ENCODE measurements at regions not wholly inside any gene's neighbourhood (a gene's known extent, or its start where the extent isn't known, plus 50 kb on each side); places are given as distances from the start of the nearest gene placed in this dataset.

GRCh38 chr4:85302756-85303155 lies 172.2 kb upstream of the ARHGAP24 start:
- H3K4me3 ChIP-seq (ENCODE audit: low read depth, low read length), result no peak overlapping the region
- TF ChIP-seq, protein P1, sequence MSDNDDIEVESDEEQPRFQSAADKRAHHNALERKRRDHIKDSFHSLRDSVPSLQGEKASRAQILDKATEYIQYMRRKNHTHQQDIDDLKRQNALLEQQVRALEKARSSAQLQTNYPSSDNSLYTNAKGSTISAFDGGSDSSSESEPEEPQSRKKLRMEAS (IDR thresholded peaks at IDR 0.05; ENCODE audit: low read depth, low read length), result no peak
- TF ChIP-seq CTCF (IDR thresholded peaks at IDR 0.05; ENCODE audit: low read depth, low read length), result no peak
- TF ChIP-seq MYC (IDR thresholded peaks at IDR 0.05; ENCODE audit: low read depth, low read length), result no peak
- no peak for TF ChIP-seq POLR2A (IDR thresholded peaks at IDR 0.05; ENCODE audit: extremely low read depth, insufficient read length)
- no peak for DNase-seq (ENCODE audit: low read depth)

- no peak for TF ChIP-seq MYC (IDR thresholded peaks at IDR 0.05; ENCODE audit: low read depth, low read length)
- no peak overlapping the region for H3K4me3 ChIP-seq (ENCODE audit: low read depth, low read length)
- DNase-seq (ENCODE audit: low read depth), result no peak
Measured at GRCh38 chr4:85318415-85318814, 156.5 kb upstream of the ARHGAP24 start.

DNA sequence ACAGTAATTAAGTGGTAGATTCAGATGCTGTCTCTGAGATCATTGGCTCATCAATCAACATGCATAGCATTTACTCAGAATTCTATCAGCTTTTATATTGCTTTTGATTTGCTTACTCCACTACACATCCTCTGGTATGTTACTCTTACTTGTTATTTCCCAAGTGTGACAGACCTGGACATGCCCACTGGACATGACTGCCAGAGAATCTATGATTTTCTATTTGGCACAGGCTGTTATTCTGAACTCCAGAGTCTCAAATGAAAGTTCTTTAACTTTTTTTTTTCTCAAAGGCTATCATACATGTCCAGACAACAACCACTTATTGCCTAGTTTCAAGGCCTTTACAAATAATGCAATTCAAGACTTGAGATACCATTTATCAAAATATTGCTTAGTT lies 116.1 kb upstream of the ARHGAP24 start:
- TF ChIP-seq MYC (IDR thresholded peaks at IDR 0.05; ENCODE audit: low read depth, low read length) (no peak), POLR2A (IDR thresholded peaks at IDR 0.05; ENCODE audit: extremely low read depth, insufficient read length) (no peak), CTCF (IDR thresholded peaks at IDR 0.05; ENCODE audit: low read depth, low read length) (no peak)
- TF ChIP-seq, protein P1 (IDR thresholded peaks at IDR 0.05; ENCODE audit: low read depth, low read length), result no peak
- DNase-seq (ENCODE audit: low read depth), result no peak
- no peak overlapping the region for H3K4me3 ChIP-seq (ENCODE audit: low read depth, low read length)

GRCh38 chr4:85362550-85362949 lies 112.4 kb upstream of the ARHGAP24 start:
- no peak overlapping the region for H3K4me3 ChIP-seq (ENCODE audit: low read depth, low read length)
- DNase-seq (ENCODE audit: low read depth), result no peak
- TF ChIP-seq, protein P1 (IDR thresholded peaks at IDR 0.05; ENCODE audit: low read depth, low read length), result no peak
- TF ChIP-seq POLR2A (IDR thresholded peaks at IDR 0.05; ENCODE audit: extremely low read depth, insufficient read length) (no peak), MYC (IDR thresholded peaks at IDR 0.05; ENCODE audit: low read depth, low read length) (no peak), CTCF (IDR thresholded peaks at IDR 0.05; ENCODE audit: low read depth, low read length) (no peak)

DNA sequence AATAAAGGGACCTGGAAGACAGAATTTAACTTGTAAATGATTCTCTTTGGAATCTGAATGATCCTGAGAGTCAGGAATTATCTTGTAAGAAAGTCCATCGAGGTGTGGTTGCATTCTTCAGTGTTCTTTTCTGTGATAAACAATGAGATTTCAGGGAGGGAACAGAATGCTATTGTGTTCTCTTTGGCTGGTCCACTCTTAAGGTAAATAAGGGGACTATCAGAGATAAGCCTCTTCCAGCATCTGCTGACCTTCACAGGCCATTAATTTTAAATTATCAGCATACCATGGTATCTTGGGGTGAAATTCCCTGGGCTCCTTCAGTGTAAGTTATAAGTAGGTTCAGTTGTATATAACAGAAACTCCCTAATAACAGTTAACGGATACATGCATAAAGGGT lies 107.1 kb upstream of the ARHGAP24 start:
- TF ChIP-seq, protein P1 (IDR thresholded peaks at IDR 0.05; ENCODE audit: low read depth, low read length), result no peak
- no peak for TF ChIP-seq POLR2A (IDR thresholded peaks at IDR 0.05; ENCODE audit: extremely low read depth, insufficient read length)
- H3K4me3 ChIP-seq (ENCODE audit: low read depth, low read length), result no peak overlapping the region
- no peak for DNase-seq (ENCODE audit: low read depth)

- TF ChIP-seq CTCF (IDR thresholded peaks at IDR 0.05; ENCODE audit: low read depth, low read length) (no peak), MYC (IDR thresholded peaks at IDR 0.05; ENCODE audit: low read depth, low read length) (no peak), POLR2A (IDR thresholded peaks at IDR 0.05; ENCODE audit: extremely low read depth, insufficient read length) (no peak)
- TF ChIP-seq, protein P1 (IDR thresholded peaks at IDR 0.05; ENCODE audit: low read depth, low read length), result no peak
- H3K4me3 ChIP-seq (ENCODE audit: low read depth, low read length), result no peak overlapping the region
- DNase-seq (ENCODE audit: low read depth), result no peak
Measured at GRCh38 chr4:85368240-85368639, 106.7 kb upstream of the ARHGAP24 start.

DNA sequence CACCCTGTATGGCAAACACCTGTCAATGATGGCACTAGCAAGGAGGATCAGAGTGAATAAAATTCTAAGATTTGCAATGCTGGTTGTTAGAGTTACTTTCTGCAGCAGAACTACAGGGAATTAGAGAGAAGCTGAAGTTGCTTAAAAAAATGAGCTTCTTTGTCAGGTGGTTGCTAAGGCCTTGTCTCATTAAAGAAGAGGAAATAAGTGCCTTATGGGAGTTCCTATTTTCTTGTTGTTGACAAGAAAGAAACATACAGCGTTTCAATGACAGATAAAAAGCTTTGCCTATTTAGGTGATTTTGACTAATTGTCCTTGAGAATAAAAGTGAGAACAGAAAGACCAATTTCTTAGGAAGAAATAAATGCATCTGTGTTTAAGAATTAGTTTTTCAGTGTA lies 106.0 kb upstream of the ARHGAP24 start:
- TF ChIP-seq, protein P1 (IDR thresholded peaks at IDR 0.05; ENCODE audit: low read depth, low read length), result no peak
- TF ChIP-seq POLR2A (IDR thresholded peaks at IDR 0.05; ENCODE audit: extremely low read depth, insufficient read length) (no peak), CTCF (IDR thresholded peaks at IDR 0.05; ENCODE audit: low read depth, low read length) (no peak), MYC (IDR thresholded peaks at IDR 0.05; ENCODE audit: low read depth, low read length) (no peak)
- peak; percentile 4 for DNase-seq (ENCODE audit: low read depth)

More for the DNA sequence above, 106.0 kb upstream of the ARHGAP24 start:
- H3K4me3 ChIP-seq (ENCODE audit: low read depth, low read length), result no peak overlapping the region
